HG02610 (cell line): ENCODE measurements at regions not wholly inside any gene's neighbourhood (a gene's known extent, or its start where the extent isn't known, plus 50 kb on each side); places are given as distances from the start of the nearest gene placed in this dataset.
A peak's percentile ranks its signal among the peaks of the same experiment; 100 is the strongest.
"Not testable (repeated sequence)": the region's sequence is repeated elsewhere in the genome, so short reads cannot be mapped to it uniquely, and the experiment has no call there.

Experiments used
- ATAC-seq: cut with Tn5 transposase; IDR thresholded peaks from one replicate; pipeline ENCODE4 v1.9.1; 2021; ENCODE audit warnings: mild to moderate bottlenecking, moderate library complexity; ENCODE audit not compliant: unreplicated experiment

DNA sequence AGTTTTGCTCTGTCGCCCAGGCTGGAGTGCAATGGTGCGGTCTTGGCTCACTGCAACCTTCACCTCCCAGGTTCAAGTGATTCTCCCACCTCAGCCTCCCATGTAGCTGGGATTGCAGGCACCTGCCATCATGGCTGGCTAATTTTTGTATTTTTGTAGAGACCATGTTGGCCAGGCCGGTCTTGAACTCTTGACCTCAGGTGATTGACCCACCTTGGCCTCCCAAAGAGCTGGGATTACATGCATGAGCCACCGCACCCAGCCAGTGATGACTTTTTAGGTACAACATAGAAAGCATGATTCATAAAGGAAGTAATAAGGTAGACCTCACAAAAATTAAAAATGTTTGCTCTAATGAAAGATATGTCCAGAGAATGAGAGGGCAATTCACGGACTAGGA, 1119.1 kb downstream of the SUCLG1 start:
- ATAC-seq, result not testable (repeated sequence)

DNA sequence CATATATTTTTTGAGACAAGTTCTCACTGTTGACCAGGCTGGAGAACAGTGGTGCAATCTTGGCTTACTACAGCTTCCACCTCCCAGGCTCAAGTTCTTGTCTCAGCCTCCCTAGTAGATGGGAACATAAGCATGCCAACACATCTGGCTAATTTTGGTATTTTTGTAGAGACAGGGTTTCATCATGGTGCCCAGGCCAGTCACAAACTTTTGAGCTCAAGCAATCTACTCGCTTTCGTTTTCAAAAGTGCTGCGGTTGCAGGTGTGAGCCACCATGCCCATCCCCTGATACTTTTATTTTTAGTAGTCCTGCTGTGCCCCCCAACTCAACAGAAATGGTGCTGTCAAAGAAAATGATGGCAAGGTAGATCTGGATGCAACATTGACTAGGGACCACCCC, 1127.3 kb downstream of the SUCLG1 start:
- ATAC-seq, result no peak

DNA sequence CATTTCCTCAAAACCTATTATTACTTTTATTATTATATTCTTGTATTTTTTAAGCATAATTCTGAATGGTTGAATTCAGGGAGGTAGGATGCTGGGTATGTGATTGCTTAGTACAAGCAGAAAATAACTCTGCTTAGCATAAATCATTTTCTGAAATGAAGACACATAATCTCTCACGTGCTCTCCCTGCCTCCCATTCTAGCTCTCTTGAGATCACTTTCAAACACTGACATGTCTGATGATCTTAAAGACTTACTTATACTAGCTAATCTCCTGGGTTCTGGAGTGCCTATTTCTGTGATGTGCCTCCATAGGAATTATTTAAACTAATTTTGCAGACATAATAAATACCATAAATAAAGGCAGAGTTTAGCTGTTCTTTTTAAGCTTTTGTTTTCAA, 1136.0 kb downstream of the SUCLG1 start:
- no peak for ATAC-seq

DNA sequence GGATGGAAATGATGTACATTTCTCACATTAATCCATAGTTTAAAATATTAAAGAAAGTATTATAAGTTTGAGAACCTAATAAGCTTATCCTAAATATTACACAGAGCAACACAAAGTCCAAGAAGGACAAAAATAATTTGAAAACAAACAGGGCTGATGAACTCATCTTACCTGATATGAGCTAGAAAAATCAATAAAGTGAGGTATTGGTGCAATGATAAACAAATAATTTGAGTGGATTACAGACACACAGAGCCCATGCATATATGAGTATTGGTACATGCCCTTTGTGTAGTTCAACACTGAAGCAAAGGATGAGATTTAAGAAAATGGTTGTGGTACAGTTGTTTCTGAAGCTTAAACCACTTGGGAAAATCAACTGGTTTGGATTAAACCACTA, 1139.0 kb downstream of the SUCLG1 start:
- no peak for ATAC-seq

DNA sequence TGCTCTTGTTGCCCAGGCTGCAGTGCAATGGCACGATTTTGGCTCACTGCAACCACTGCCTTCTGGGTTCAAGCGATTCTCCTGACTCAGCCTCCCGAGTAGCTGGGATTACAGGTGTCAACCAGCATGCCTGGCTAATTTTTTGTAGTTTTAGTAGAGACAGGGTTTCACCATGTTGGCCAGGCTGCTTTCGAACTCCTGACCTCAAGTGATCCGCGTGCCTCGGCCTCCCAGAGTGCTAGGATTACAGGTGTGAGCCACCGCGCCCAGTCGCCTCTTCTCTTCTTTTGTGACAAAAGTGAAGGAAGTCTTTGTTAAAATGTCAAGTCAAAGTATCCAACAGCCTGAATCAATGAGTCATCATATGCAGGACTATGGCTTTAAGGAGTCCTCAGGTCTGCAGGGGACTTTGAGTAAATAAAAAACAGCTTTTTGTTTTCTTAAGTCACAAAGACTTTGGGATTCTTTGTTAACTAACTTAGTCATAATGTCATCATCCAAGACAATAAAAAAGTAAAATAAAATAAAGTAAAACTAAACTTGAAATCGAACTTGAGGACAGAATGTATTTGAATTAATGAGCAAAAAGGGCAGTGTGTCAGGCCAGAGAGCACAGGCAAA, 1153.2 kb downstream of the SUCLG1 start:
- no peak for ATAC-seq

DNA sequence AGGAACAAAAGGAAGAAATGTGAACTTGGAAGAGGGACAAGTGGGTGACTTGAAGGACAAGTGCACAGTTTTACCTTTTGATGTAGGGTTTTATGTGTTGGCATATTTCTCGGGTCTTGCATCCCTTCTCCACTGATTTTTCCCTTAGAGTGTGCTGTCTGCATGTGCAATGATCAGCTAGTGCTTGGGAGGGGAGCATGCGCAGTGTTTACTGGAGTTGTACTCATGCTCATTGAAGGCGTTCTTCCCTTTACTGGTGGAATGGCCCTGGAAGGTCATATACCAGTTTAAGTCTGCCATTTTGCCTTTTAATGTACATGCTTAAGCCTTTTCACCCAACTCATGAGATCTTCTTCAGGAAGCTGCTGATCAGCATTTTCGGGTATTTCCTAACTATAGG, 1168.0 kb downstream of the SUCLG1 start:
- no peak for ATAC-seq

DNA sequence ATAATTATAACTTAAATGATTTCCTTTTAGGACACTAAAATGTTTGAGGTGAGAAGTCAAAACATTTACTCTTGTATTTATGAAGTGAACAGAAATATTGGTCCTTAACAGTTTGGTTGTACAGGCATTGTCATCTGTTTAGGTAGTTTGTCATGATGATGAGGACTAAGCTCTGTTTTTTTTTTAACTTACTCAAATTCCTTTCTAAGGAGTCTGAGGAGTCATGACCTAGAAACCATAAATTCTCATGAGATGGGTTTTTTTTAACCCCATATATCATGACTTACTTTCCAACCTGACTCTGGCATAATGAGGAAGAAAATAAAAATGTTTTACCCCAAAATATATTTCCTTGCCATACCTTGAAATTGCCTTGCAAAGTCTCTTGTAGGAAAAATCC, 1176.2 kb downstream of the SUCLG1 start:
- no peak for ATAC-seq

DNA sequence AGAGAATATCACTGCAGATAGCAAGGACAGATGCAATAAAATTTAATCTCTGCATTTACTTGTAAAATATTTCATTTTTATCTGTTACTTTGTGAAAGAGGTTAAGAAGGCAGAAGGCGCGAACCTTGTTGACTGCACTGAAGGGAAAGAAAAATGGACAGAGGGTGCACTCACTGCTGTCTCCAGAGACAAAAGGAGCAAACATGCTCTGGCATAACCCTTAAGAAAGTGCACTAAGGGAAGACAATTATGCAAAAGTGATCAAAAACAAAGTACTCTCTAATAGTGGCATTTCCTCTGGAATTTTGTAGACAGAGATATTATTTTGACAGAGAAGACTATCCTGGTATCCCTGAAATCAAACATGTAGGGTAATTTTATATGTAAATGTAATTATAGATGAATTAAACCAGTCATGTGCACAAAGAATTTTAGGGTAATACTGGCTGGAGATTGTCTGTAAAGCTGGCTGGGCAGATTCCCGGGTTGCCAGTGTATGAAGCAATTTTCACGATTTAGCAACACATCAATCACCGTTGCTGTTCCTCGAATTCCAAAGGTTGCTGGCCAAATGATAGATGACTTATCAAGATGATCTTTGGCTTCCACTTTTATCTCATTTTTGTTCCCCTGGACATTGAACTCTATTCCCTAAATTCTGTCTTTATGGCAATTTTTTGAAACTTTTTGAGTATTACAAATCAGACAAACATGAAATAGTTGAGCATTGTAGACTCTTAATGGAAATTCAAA, 1176.9 kb downstream of the SUCLG1 start:
- no peak for ATAC-seq

DNA sequence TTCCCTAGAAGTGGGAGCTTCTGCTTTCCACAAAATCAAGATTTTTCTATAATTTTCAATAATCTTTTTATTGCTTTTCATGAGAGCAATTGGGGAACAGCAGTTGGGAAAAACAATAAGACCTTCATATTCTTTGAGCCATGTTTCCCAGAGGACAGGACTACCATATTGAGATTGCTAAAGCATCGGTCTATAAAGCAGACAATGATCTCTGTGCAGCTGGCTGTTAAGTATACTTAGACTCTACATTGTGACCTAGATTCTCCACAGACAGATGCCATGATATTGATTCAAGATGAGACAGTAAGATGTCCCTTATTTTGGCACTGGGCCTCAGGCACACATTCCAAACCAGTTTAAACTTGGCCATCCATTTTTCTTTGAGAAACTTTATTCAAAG, 1178.7 kb downstream of the SUCLG1 start:
- ATAC-seq, result no peak

DNA sequence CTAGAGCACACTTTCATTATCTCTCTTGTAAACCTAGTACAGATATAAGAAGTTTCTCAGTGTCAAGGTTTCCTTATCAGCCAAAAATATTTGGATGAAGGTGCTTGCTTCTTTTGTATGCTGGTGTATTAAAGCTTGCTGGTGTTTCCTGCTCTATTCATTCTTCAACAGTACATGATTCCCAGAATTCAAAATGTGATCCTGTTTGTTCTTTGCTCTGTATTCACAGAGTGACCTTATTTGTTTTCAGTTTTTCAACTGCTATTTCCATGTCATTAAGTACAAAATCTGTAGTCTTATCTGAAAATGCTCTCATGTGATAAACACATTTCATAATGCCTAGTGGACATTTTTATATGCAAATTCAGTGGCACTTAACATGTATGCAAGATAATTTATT, 1185.8 kb downstream of the SUCLG1 start:
- ATAC-seq, result no peak

DNA sequence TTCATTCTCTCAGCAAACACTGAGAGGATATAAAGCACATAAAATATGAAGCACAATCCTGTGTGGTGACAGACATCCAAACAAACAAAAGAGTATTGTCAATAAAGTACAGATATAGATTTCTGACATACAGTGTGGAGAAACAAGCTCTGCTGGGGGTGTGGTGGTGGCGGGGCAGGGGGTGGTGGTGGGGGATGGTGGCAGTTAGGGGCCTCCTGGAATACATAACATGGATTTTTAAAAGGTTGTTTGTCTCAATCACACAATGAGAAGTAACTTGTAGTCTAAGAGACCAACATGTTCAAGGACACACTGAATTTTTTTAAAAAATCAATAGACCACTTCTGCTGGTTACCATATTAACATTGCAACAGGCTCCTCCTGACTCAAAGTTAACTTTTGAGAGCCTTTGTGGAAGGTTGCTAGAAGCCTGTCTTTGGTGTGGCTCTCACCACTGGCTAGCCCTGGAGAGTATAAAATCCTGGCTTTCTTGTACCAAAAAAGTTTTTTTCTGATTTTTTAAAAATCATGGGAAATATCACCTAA, 1197.4 kb downstream of the SUCLG1 start:
- ATAC-seq, result no peak

DNA sequence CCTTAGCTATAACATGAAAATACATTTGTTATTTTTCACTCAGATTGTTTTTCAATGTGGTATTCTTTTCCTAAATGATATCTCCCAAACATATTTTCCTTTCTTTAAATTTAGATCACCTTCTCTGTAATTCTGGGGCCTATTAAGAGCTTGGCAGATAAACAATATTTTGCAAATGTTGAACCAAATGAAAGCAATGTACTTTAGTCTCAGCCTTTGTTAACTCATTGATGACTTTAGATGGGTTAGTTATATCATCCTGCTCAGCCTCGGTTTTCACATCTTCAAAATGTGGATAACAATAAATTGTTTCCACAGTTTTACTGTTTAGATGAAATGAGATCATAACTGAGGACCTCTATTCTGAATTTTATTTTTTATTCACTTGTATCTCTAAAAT, 1205.2 kb downstream of the SUCLG1 start:
- ATAC-seq, result no peak

DNA sequence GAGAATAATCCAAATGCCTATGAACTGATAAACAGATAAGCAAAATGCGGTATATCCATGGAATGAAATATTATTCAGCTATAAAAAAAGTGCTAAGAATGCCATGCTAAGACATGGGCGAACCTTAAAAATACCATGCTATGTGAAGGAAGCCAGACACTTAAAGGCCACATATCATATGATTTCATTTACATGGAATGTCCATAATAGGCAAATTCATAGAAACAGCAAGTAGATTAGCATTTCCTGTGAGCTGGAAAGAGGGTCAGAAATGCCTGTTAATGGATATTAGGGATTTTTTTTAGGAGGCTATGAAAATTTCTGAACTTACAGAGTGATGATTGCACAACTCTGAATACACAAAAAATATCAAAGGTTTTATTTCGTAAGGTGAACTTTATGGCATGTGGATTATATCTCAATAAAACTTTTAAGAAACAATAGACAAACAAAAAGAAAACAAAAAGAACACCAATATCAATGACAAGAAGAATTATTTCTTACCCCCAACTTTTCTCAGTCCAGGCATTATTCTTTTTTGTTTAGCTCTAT, 1207.7 kb downstream of the SUCLG1 start:
- ATAC-seq, result no peak

DNA sequence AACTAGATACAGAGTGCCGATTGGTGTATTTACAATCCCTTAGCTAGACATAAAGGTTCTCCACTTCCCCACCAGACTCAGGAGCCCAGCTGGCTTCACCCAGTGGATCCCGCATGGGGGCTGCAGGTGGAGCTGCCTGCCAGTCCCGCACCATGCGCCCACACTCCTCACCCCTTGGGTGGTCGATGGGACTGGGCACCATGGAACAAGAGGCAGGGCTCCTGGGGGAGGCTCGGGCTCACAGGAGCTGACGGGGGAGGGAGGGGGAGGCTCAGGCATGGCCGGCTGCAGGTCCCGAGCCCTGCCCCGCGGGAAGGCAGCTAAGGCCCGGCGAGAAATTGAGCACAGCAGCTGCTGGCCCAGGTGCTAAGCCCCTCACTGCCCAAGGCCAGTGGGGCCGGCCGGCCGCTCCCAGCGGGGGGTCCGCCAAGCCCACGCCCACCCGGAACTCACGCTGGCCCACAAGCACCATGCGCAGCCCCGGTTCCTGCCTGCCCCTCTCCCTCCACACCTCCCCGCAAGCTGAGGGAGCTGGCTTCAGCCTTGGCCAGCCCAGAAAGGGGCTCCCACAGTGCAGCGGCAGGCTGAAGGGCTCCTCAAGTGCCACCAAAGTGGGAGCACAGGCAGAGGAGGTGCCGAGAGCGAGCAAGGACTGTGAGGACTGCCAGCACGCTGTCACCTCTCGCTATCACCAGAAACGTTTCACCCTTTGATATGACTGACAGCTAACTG, 1213.1 kb downstream of the SUCLG1 start:
- not testable (repeated sequence) for ATAC-seq

DNA sequence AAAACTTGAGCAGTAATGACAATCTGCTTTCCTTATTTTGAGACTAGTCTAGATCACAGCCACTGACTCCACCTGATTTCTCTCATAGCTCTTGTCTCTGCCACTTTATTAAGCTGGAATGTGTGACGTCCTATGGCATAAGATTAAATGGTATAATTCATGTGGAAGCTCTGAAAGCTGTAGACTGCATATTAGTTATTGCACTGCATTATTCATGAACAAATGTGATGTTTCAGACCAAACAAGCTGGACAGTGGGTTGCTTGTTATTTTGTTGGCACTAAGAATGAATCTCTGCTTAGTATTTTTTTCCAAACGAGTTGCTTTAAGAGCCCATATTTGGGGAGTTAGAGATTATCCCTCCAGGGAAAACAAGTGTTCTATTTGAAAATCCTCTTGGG, 1218.5 kb downstream of the SUCLG1 start:
- no peak for ATAC-seq

DNA sequence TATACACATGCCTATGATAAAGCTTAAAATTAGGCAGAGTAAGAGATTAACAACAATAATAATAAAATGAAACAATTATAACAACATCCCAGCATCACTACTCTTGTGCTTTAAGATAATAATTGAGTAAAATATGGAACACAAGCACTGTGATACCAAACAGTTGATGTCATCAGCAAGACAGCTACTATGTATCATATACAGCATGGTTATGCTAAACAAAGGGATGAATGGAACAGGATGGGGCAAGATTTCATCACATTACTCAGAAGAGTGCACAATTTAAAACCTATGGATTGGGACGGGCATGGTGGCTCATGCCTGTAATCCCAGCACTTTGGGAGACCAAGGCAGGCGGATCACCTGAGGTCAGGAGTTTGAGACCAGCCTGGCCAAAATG, 1221.0 kb downstream of the SUCLG1 start:
- no peak for ATAC-seq

DNA sequence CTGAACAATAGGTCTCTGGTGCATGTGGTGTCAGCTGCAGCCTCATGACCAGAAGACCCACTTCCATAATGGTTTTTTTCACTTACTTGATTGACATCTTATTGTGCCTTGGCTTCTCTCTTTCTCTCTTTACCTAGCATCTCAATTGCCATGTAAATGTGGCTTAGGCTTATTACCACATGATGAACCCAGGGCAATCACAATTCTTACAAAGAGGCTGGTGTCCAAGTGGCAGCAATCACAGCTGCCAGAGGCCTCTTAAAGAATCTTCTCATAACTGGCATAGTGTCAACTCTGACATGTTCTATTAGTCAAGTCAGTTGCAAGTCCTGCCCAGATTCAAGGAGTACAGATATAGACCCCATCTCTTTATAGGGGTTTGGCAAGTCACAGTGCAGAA, 1224.8 kb downstream of the SUCLG1 start:
- ATAC-seq, result no peak

DNA sequence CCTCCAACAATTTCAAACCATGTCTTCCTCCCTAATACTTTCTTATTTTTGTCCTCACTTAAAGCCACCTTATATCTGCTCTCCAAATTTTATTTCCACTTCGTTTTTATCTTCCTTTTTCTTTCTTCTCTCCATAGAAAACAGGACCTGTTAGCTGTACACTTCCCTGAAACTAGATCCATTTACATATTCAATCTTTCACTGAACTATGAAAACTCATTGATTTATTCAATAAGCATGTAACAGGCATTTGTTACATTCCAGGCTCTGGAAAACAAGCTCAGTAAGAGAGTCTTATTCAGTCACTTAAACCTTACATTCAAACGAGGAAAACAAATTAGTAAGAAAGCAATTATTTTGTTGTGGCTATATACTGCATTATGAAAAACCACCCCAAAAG, 1225.3 kb downstream of the SUCLG1 start:
- ATAC-seq, result no peak

DNA sequence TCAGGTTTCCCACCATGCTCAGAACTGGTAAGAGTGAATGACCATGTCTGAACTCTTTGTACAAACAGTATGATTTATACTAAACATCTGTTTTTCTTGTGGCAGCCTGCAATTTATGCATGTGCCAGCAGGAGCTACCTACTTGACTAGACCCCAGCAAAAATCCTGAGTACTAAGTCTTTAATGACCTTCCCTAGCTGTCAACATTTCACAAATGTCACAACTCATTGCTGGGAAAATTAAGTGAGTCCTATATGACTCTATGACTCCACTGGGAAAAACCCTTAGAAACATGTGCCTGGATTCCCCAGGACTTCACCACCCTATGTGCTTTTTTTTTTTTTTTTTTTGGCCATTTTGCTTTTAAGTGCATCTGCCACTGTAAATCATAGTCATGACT, 1225.8 kb downstream of the SUCLG1 start:
- ATAC-seq, result peak; percentile 54

DNA sequence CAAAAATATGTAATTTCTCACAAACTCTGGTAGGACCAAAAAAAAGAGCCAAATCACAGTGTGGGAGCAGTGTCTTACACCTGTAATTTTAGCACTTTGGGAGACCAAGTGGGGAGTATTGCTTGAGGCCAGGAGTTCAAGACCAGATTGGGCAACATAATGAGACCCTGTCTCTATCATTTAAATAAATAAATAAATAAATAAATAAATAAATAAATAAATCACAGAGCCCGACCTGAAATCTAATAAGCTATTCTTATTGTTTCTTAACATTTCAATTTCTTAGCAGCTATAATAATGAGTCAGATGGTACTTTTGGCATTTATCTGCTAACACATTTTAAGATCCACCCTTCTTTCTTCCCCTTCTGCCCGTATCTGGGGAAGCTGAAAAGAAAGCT, 1229.6 kb downstream of the SUCLG1 start:
- no peak for ATAC-seq

DNA sequence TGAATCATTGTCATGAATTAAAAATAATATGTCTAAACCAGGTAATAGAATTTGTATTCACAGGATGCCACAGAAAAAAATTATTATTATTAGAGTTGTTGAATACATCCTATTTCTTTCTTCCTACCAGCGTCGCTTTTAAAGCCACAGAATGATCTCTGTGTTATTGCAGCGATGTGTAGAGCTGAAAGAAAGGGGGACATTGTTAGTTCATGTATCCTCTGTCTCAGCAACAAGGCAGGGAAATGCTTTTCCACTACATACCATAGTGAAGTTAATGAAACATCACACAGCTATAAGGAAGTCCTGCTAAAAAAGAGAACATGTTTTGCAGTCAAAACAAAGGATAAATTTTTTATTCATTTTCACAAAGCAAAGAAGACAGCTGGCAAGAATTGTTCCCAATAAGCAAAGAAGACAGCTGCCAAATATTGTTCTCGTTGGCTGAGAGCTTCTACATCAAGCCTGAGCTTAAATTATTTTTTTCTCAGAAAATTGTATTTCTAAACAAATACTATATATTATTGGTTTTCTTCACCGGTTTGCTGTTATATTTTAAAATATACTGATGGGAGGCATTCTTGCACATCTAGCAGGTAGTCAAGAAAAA, 1234.4 kb downstream of the SUCLG1 start:
- ATAC-seq, result no peak
